Brain pericyte (primary cell): ENCODE measurements at regions not wholly inside any gene's neighbourhood (a gene's known extent, or its start where the extent isn't known, plus 50 kb on each side); places are given as distances from the start of the nearest gene placed in this dataset.
"Not testable (repeated sequence)": the region's sequence is repeated elsewhere in the genome, so short reads cannot be mapped to it uniquely, and the experiment has no call there.

Source experiments
- DNase-seq: peaks from one replicate; pipeline ENCODE4 v3.0.0-alpha.2; 2012; ENCODE audit warnings: low read depth, low spot score

DNA sequence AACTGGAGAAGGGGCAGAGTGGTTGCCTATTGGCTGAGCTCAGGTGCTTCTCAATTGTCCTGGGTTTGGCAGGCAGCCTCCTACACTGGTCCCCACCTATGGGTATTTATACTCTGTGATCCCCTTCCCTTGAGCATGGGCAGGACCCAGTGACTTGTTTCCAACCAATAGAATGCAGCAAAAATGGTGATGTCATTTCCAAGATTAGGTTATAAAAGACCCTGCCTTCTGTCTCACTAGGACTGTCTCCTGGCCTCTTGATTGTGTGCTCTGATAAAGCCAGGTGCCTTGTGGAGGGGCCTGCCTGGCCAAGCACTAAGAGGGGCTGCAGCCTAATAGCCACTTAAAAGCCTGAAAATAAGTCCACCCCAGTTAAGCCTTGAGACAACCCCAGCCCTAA is 76.1 kb downstream of the MSX2 start:
- no peak for DNase-seq

DNA sequence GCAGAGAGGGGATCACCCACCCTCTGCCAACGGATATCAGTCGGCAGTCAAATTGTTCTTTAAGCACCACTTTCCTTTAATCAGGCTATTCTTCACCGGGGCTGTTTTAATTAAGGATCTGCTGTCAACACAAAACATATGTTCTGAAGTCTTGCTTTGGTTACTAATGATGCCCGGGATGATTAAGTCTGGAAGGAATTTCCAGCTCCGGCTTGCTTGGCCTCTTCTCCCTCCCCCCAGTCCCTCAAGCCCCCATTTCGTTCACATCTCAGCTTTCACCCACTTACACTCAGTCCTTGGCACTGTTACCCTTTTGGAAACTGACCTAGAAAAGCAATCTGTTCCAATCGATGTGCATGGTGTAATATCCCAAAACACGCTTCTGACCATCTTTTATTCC is 74.7 kb downstream of the MSX2 start:
- DNase-seq: no peak

DNA sequence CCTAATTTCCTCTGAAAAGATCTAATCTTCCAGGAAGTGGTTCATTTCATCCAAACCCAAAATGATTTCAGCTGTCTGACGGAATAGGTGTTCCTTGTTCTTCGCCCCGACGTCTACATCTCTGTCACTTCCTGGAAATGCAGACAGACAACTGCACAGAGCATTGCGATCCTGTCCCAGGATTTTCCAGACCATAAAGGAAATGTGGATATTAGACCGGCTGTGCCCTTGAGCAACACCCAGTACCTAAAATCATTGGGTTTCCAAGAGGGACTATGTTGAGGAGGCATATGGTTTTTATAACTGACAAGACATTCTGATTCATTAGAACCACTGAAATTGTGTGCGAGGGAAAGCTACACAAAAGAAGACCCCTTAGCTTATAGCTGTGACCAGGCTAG is 74.2 kb downstream of the MSX2 start:
- no peak for DNase-seq

DNA sequence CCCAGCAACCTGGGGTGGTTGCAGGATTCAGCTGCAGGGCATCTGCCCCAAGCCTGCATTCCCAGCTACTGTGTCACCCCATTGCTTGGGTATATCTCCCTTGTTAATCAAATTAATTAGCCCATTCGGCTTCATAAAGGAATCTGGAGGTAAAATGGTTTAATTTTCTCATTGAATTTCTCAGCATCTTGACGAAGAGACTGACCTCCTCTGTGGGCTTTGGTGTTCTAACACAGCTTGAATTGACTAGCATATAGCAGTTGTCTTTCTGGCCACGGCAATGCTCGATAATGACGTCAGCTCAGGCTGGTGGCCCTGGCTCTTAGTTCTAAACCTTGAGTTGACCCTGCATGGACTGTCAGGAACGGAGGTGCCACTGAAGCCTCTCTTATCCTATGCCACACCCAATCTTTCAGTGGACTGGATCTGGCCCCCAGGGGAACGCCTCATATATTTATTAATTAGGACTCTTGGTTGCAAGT is 72.4 kb downstream of the MSX2 start:
- DNase-seq: no peak

DNA sequence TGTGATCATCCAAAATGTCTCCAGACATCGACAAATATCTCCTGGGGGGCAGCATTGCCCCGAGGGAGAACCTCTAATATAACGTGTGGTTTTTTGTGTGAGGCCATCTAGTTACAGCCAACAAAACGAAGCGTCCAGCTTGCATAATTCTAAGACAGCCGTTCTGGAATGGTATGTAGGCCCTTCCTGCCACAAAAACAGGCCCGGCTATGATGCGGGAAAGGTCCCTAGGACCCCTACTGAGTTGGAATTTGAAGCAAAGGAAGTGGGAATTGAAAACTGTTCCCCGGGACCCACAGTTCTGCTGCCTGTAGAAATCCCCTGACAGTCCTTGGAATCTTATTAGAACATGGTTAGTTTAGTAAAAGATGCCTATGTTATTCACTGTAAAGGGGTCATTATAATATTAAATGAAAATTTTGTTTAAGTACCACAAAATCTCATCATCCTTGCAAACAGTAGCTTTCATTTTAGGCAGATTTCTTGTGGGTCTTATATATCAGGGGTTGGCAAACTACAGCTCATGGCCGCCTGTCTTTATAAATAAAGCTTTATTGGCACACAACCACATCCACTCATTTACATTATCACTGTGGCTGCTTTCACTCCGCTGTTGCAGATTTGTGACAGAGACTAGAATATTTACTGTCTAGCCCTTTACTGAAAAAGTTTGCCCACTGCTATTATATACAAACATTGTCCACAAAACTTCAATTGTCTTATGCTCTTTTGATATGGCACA is 70.7 kb downstream of the MSX2 start:
- DNase-seq: no peak

DNA sequence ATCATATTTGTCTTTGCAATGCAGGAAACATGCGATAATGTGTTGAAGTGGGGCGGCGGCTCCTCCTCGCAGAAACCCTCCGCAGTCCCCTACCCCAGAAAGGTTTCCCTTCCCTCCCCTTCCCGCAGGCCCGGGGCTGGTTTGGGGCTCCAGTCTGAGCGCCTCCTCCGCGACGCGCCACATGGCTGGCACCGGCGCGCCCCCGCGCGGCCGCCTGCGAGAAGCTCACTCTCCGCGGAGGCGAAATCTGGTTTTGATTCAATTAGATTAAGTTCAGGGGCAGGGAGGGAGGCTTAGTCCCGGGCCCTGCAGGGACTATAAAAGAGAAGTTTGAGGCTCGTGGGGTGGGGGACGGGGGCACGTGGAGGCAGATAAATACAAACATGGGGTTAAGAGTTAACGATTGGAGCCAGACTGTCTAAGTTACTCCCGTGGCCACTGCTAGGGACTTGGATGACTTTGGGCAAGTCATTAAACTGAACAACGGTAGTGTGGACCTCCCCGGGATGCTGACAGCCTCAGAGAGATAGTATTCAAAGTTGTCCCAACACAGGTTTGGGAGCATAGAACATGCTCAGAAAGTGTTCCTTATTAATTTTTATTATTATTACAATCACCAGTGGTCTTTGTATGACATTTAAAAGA is 69.4 kb downstream of the MSX2 start:
- no peak for DNase-seq

DNA sequence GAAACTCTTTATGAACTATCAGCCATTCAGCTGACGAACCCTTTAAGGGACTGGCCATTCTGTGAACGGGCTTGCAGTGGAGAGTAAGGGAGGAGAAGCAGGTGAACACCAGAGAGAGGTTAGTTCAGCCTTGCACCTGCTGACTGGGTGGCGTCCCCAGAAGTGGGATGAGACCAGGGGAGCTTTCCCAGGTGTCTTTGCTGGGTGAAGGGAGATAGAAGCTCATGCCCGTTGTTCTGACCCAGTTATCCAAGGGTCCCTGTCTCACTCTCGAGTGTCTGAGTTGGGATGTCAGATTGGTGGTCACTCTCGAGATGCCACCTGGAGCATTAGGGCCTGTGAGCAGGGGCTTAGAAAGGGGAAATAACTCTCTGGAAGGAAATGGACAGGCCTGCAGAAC is 68.7 kb downstream of the MSX2 start:
- no peak for DNase-seq

DNA sequence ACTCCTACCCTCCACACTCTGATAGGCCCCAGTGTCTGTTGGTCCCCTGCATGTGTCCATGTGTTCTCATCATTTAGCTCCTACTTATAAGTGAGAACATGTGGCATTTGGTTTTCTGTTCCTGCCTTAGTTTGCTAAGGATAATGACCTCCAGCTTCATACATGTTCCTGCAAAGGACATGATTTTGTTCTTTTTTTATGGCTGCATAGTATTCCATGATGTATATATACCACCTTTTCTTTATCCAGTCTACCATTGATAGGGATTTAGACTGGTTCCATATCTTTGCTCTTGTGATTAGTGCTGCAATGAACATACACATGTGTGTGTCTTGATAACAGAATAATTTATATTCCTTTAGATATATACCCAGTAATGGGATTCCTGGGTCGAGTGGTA is 67.9 kb downstream of the MSX2 start:
- not testable (repeated sequence) for DNase-seq

DNA sequence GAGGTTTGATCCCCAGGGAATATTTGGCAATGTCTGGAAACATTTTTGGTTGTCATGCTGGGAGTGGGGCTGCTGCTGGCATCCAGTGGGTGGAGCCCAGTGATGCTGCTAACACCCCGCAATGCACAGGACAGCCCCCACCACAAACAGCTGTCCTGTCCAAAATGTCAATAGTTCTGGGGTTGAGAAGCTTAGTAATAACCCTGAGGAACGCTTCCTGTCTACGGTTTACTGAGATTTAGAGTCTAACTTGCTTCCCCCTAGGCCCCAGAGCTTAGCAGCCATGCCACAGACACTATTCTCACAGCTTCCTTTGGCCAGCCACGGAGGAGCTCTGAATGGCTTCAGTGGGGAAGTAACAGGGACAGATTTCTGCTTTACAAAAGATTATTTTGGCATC is 66.5 kb downstream of the MSX2 start:
- DNase-seq: no peak

DNA sequence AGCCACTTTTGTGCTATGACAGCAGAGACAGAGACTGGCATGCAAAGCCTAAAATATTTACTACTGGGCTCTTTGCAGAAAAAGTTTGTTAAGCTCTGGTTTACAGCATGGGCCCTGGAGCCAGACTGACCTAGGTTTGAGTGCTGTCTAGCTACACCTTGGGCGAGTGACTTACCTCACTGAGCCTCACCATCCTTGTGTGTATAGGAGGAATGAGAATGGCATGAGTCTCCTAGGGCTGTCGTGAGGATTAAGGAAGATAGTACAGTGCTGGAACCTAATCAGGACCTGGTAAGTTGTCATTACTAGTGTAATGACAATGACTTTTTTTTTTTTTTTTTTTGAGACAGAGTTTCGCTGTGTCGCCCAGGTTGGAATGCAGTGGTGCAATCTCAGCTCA is 65.2 kb downstream of the MSX2 start:
- no peak for DNase-seq

DNA sequence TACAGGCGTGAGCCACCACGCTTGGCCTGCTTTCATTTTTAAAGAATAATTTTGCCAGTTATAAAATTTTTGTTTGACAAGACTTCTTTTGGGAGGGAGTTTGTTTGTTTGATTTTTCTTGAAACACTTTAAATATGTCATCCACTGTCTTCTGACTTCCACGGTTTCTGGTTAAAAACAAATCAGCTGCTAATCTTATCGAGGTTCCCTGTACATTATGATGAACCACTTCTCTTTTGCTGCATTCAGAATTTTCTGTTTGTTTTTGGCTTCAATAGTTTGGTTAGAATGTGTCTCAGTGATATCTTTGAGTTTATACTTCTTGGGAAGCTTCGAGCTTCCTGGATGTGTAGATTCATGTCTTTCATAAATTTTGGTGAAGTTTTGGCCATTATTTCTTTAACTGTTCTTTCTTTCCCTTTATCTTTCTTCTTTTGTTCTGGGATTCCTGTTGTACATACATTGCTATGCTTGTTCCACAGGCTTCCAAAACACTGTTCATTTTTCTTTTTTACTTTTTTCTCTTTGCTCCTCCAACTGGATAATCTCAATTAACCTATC is 60.8 kb downstream of the MSX2 start:
- DNase-seq: no peak
